Smooth muscle cell of the brain vasculature (primary cell): ENCODE measurements at regions not wholly inside any gene's neighbourhood (a gene's known extent, or its start where the extent isn't known, plus 50 kb on each side); places are given as distances from the start of the nearest gene placed in this dataset.
"Not testable (repeated sequence)": the region's sequence is repeated elsewhere in the genome, so short reads cannot be mapped to it uniquely, and the experiment has no call there.

Experiments
- DNase-seq: peaks from one replicate; pipeline ENCODE4 v3.0.0-alpha.2; 2012; ENCODE audit warnings: low read depth, low spot score

DNA sequence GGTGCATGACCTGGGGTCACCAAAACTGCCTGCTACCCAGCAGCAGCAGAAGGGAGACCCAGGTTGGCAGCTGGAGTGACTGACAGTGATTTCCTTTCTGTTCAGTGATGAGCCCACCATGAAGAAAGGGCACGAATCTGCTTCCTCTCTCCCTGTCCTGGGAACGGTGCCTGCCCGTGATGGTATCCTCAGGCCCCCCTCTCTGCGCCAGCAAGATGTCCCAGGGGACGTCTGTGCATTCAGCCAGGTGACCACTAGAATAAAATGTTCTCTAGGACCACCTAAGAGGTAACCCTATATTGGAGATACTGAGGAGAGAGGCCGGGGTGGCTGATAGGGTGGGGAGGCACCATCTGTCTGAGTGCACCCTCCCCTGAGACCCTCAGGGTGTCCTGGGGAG, 294.7 kb downstream of the QKI start:
- DNase-seq: no peak

DNA sequence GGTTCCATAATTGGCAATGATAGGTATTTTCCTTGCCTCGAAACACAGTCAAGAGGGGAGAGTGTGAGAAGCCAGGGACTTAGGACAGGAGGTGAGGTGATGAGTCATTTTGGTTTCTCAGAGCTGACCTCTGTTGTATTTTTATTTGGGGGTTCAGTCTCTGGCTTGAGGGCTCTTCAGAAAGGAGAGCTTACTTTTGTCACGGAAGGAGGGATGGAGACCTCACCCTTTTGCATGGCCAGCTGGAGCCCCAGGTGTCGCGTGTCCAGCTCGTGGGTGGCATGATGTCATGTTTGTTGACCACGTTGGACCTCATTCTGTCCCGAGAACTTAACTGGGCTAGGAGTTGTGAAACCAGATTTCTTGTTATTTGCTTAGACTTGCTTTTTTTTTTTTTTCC, 293.9 kb downstream of the QKI start:
- DNase-seq: no peak

DNA sequence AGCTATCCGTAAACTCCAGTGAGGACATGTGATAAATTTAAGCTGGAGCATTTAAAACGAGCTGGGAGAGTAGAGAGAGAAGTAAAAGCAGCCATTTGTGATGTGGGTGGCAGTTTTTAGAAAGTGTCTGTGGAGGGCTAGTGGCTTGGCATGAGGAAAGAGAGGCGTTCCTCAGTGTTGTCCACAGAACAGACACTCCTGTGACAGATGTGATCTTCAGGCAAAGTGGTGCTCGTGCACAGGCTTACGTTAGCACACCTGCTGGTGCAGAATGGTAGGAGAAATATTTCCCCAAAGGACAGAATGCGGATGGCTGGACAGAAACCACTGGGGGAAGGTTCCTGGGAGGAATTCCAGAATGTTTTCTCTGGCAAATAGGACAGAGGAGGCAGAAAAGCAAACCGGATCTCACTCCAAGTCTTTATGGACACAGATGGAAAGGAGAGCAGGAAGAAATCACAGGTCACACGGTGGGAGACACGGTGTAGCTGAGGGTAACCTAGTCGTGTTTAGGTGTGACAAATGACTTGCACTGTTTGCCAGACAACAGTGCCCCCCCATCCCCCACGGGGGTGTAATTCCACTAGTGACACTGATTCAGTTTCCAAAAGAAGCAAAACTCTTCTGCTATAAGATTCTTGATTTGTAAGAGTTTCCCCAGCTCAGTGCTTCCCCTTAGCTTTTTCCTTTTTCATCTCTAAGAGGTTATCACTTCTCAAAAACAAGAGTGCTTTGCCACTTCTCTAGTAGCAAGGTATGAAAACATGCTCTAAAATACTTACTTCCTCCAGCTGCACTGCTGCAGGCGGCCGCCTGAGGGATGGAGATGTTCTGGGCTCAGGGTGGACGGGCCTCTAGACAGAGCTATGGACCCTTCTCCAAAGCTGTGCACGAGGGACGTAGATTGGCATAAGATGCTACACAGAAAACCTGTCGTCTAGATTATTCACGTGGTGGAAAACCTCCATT, 293.2 kb downstream of the QKI start:
- no peak for DNase-seq

DNA sequence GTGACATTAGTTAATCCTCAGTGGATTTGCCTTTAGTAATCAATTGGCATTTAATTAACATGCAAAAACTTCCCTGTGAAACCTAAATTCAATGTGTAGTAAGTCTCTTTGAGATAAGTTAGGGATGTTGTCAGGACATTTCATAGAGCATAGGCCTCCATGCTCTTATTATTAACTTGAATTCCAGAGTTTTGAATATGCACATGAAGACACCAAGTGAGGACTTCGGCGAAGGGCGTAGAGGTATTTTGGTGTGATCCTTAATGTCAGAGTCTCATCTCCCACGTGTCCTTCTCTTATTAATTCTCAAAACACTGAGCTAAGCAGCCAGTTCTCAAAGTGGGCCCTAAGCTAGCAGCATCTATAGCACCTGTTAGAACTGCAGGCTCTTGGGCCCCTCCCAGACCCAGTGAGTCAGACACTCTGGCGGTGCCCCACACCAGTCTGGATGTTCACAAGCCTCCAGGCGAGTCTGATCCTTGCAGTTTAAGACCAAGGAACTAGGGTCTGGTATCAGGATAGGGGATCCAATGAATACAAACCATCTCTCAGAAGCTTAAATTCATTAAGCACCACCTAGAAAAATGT, 292.1 kb downstream of the QKI start:
- DNase-seq: no peak

DNA sequence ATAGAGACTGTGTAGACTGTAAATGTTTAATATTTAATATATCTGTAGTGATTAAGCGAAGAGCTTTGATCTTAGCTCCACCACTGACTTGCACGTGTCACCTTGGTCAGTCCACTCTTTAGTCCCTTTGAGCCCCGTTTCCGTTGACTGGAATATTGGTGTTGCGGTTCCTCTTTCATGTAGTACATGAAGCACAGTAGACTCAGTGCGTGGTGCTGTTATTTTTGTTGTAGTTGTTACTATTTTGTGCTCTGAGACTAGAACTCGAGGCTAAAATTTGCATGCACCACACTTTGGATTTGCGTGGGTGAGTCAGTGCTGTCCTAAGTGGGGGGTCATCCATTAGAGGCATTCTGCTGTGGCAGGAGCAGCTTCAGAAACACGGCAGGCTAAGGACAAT, 291.4 kb downstream of the QKI start:
- DNase-seq: no peak

DNA sequence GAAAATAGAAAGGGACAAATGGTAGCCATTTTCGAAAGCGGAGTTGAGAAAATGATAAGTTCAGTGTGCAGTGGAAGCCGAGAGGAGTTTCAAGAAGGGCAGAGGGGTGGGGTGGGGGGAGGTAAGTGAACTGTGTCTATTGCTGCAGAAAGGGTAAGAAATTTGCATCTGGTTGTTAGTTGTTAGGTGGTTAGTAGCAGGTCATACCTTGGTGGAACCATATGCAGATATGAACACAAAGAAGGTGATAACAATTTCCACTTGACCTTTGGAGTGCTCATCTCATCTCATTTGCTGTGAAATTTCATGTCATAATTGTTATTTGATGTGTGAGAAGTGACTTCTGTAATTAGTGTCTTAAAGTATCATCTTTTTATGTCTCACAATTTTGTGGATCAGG, 288.2 kb downstream of the QKI start:
- DNase-seq: no peak

DNA sequence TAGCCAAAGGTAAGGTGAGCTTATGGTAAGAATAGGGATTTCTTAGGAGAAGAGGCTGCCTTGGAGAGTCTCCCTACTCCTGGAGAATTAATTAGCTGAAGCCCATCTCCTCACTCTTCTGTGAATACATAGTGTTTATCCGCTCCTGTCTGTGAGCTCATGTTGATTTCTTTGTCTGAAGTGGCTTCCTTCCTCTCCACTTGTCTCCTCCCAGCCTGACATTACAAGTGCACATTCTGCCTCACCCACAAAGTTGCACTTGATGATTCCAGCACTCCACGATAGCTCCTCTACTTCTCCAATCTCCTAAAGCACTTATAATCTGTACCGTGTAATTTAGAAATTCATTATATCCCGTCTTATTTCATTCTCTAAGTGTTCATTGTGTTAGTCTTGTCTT, 287.2 kb downstream of the QKI start:
- no peak for DNase-seq

DNA sequence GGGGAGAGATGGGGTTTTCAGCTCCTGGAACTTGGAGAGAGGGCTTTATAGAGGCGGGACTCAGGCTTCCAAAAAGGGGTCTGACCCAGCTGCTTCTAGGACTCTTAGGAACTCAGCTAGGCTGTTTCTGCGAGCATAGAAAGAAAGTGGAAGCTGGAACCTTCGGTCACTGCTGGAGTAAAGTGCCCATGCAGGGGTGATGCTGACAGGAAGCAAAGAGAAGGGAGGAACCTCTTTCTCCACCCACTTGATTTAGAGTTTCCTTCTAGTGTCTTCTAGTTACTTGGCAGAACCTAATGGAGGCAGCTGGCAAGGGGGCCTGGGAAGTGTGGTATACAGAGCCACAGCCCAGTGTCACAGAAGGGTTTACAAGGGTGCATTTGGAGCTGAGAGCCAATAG, 283.6 kb downstream of the QKI start:
- DNase-seq: no peak

DNA sequence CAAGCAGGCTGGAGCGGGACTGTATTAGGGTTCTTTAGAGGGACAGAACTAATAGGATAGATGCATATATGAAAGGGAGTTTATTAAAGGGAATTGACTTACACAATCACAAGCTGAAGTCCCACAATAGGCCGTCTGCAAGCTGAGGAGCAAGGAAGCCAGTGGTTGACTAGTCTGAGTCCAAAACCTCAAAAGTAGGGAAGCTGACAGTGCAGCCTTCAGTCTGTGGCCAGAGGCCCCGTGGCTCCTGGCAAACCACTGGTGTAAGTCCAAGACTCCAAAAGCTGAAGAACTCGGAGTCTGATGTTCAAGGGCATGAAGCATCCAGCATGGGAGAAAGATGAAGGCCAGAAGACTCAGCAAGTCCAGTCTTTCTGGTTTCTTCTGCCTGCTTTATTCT, 281.8 kb downstream of the QKI start:
- DNase-seq: not testable (repeated sequence)

DNA sequence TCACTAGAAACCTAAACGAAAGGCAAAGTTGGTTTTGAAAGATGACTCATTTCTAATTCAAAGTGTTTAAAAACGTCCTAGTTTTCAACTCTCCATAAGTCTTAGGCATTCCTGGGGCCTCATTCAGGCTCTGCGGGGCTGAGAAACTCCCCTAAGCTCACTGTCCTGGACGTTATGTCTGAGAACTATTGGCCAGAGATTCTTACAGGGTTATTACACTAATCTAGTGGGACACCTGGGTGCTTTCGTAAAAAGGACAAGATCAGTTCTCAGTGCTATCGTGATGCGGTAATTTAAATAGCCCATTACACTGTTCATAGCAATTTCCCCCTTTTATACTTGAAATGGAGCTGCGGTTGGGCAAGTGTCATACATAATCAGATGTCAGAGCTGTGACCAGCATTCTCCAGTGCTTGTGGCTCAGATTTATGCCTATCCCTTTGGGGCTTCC, 280.9 kb downstream of the QKI start:
- no peak for DNase-seq

DNA sequence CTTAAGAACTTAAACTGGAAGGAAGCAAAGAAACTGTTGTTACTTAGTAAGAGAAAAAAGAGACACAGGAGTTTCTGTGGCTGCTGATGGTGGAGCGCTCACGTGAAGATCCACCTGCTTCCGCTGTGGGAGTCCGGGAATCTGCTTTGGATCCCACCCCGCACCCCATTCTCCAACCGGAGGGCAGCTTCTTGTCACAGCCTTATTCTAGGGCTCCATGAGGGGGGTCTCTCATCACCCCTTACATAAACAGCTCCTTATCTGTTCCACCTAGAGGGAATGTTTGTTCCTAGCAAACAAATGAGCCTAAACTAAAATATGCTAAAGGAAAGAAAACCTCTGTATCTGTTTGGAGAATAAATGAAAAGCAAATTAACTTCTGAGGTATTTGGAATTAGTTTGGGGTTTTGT, 280.5 kb downstream of the QKI start:
- DNase-seq: no peak

DNA sequence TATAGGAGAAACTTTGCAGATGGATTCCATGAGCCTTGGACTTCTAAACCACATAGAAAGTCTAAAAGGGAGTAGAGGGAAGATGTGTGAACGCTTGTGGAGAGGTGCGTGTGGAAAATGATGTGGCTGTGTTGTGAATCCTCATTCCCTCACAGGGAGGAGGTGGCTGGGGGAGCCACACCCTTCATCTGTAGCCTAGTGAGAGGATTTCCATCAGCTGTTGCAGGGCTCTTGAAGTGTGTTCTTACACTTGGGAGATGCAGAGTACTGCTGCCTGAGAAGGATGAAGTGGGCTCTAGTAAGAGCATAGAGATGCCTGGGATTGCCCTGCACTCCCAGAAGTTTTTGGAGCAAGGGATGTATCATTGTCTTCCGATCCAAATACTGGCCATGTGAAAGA, 279.6 kb downstream of the QKI start:
- no peak for DNase-seq

DNA sequence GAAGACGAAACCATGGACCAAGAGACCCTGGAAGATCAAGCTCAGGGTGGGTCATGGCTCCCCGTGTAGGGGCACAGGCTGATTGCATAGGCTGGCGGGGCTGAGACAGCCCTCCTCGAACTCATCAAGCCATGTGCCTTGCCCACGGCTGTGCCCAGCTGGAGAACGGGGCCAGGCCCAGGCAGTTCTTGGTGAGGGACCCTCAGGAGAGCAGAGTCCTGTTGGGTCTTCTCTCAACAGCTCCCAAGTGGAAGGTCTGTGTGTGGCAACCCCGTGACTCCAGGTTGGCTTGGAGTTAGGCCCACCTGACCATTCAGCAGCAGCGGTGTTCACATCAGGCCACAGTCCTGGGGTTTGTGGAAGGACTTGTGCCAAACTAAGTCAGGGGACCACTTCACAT, 276.5 kb downstream of the QKI start:
- no peak for DNase-seq

DNA sequence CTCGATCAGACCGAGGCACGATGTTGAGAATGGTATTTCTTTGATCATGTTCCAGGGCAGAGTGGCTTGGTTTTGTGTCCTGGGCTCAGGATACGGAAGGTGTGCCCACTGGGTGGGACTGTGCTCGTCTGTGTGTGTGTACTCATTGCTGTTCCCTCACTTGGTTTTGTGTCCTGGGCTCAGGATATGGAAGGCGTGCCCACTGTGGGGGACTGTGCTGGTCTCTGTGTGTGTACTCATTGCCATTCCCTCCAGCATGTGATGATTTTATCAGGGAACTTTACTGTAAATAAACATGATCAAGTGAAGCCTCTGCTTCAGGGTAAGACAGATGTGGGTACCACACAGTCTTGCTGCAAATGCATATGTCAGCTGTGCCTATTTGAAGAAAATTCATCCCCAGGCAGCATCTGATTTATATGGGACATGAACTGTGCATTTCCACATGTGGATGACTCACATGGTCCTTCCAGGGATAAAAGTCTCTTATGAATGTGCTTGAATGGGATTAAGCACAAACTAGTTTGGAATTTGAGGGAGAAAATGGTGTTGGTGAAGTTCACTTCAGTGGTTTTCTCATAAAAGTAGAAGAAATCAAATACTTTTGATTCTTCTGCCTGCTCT, 274.3 kb downstream of the QKI start:
- no peak for DNase-seq

DNA sequence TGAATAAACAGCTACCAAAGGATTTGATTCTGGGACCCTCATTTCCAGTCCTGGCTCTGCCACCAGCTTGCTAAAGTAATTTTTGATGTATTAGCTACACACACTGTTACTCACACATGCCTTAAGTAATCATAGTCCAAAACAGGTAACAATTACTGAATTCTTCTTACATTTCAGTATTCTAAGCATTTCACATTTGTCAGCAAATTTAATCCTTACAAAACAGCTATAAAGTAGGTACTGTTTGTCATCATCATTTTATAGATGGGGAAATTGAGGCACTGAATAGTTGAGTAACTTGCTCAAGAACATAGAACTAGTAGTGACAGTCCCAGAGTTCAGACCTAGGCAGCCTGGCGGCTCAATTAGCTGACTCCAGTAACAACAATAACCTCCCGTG, 272.6 kb downstream of the QKI start:
- DNase-seq: no peak

DNA sequence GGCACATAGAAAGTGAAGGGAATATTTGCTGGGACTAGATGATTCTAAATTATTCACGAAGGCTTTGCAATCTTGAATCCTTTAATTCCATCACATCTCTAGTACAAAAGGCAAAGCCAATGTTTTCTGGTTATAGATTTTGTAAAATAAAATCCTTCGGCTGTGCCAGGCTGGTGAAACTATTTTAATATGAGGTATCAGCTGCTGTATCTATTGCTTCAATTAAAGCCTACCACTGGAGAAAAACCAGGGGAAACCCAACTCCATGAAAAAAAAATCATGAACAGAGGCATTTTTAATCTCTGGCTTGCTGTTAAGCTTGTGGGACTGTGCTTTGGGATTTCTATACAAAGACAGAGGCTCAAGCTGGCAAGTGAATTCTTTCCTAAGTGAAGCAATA, 271.8 kb downstream of the QKI start:
- DNase-seq: no peak

DNA sequence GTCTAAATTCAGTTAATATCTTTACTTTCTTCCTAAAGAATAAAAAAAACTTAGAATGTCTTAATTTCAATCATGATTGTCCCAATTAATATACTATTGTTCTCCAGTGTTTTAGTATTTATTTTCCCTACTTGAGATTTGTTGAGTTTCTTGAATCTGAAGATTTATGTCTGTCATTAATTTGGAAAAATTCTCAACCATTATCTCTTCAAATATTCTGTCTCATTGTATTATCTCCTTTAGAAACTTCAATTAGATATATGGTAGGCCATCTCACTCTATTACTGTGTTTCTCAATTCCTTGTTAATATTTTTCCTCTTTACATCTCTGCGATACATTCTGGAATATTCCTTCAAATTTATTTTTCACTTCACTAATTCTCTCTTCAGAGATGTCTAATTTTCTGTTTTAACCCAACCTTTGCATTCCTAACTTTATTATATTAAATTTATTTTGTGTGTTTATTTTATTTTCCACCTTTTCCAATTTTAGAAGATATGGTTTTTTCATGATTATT, 268.6 kb downstream of the QKI start:
- no peak for DNase-seq

DNA sequence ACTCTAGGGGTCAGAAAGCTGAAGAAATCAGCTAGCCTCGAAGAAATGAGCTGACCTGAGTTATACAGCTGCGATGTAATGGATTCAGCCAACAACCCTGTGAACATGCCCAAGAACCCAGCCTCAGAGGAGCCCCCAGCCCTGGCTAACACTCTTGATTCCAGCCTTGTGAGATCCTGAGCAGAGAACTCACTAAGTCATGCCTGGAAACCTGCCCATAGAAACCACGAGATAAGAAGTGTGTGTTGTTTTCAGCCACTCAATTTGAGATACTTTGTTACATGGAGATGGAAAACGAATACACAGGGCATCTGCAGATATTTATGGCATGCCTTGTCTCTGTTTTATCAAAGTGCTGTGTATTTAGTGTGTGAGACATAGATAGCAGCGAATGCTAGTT, 265.2 kb downstream of the QKI start:
- no peak for DNase-seq

DNA sequence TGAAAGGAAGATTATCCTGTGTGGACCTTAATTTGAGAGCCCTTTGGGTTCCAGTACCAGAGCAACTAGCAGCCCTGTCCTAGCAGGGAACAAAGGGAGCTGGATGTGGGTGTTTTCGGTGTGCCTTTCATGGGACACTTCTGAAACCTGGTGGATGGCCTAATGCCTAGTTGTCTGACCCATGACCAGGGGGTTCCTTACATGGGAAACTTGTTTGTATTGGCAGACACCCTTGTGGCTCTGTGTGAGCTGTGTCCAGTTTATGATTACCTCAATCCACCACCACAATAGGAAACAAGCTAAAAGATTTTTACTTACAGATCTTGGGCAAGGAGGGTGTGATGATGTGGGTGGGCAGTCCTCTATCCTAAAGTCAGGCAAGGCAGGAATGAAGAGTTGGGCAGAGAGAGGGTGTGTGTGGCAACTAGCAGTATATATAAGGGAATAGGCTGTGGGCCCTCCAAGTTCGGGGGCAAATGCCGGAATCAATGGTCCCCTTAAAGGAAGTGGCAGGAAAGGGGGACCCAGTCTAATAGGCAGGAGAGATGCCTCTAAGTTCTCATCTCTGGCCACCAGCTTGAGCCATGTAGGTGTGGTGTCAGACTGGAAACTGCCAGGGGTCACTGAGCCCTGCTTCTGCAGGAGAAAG, 264.6 kb downstream of the QKI start:
- DNase-seq: no peak

DNA sequence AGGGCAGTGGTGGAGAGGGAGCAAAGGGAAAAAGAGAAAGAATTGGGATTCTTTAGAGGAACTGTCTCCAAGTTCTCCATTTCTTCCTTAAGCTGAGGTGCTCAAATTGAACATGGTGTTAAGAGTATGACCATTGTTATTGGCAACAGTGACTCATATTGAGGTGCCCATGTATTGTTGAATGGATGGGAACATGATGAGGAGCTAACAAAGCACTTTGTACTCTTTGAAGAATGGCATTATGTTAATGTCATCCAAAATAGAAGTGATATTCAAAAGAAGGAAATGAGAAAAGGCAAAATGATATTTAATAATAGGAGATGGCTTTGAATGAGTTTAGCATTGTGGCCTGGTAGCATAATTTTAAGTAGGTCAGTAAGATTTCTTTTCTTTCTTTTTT, 261.1 kb downstream of the QKI start:
- no peak for DNase-seq

DNA sequence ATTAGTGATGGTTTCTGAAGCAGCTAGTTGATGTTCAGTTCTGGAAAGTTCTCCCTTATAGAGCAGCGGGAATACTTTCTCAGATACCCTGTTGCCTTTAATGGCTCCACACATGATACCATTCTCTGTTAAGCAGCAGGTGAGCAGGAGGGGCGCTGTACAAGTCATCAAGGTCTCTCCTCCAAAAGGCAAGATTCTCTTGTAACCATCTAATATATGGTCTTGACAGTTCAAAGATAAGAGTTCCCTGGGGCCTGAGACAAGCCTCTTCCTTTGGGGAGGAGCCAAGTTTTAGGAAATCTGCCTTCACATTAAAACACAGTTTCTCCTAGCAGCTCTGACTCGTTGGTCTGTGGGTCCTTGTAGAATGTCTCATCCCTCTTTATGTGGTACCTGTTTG, 258.2 kb downstream of the QKI start:
- DNase-seq: no peak

DNA sequence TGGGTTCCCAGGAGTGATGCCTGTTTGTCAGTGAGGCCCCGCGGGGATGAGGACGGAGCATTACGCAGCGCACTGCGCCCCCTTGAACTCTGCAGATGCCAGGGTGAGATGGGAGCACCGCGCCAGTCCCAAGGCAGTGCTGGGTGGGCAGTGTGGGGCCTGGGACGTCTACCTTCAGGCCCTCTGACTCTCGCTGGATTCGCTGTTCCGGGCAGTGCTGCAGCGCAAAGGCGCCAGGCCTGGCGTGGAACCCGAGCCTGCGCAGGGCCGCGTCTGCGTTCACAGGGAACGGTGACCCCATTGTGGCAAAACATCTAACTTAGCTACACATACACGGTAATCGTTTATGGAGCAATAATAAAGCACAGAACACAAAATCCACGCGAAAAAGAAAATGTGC, 257.3 kb downstream of the QKI start:
- no peak for DNase-seq
